Heart left ventricle (tissue), 16 donors: ENCODE measurements at regions not wholly inside any gene's neighbourhood (a gene's known extent, or its start where the extent isn't known, plus 50 kb on each side); places are given as distances from the start of the nearest gene placed in this dataset.
"Not testable (repeated sequence)": the region's sequence is repeated elsewhere in the genome, so short reads cannot be mapped to it uniquely, and the experiment has no call there.

ENCODE experiments used
- ATAC-seq, 4 donors: fragments of 200-7000 bp; cut with Tn5 transposase; one replicate each; pipeline ENCODE4 v1.9.1; 2020 to 2022; ENCODE audit warnings: moderate library complexity in 4 of 4, mild to moderate bottlenecking in 3 of 4, moderate number of reproducible peaks in 1 of 4
- DNase-seq, 5 donors: peaks; one replicate each; pipeline ENCODE4 v3.0.0-alpha.2; 2020
- H3K27ac ChIP-seq, 12 donors: fragments of 200-600 bp; sonication (generic) in 4 of 12; one replicate each; pipeline versions ENCODE4 v1.5.0 to v1.8.0; 2016 to 2022; ENCODE audit warnings: mild to moderate bottlenecking in 2 of 12
- H3K27me3 ChIP-seq, 9 donors: fragments of 200-600 bp; sonication (generic) in 2 of 9; one replicate each; pipeline versions ENCODE4 v1.5.1 to v1.8.0; 2016 to 2022; ENCODE audit warnings: mild to moderate bottlenecking in 3 of 9
- H3K36me3 ChIP-seq, 9 donors: fragments of 200-600 bp; sonication (generic) in 2 of 9; one replicate each; pipeline versions ENCODE4 v1.5.0 to v1.8.0; 2018 to 2022; ENCODE audit warnings: mild to moderate bottlenecking in 2 of 9
- H3K4me1 ChIP-seq, 12 donors: fragments of 200-600 bp; sonication (generic) in 4 of 12; one replicate each; pipeline versions ENCODE4 v1.5.0 to v1.8.0; 2016 to 2022; ENCODE audit warnings: mild to moderate bottlenecking in 3 of 12
- H3K4me3 ChIP-seq, 12 donors: fragments of 200-600 bp; sonication (generic) in 4 of 12; one replicate each; pipeline versions ENCODE4 v1.5.0 to v1.8.0; 2017 to 2022; ENCODE audit warnings: mild to moderate bottlenecking in 9 of 12, moderate library complexity in 4 of 12
- H3K9me3 ChIP-seq, 12 donors: fragments of 200-600 bp; sonication (generic) in 4 of 12; one replicate each; pipeline versions ENCODE4 v1.5.0 to v1.8.0; 2016 to 2022; ENCODE audit warnings: mild to moderate bottlenecking in 1 of 12
- WGBS, 4 donors: extraction: QIAGEN DNeasy Blood & Tissue Kit in 2 of 4; methylation state at CpG; one replicate each; pipeline versions ENCODE4 v1.1.5 to v1.1.7; 2013 to 2018; 5-methylcytosine and 5-hydroxymethylcytosine counted together
- intact Hi-C, 10 donors: fragments of 100-400 bp; cut with DNase I; formaldehyde crosslinking; loops; one replicate each; pipeline versions ENCODE4 v1.11.1 to v1.14.2; 2022
- donor health status: ischemic (EF 13 %, LVEDD 7.1; RV severe dilation, severe dysfunction).
- donor health status: healthy with polysubstance abuse.
- donor health status: DM: no; HTN: yes; CAD: no.
- donor health status: DM: no; HTN: no; CAD: no.
- donor health status: ischemic (EF 25% LVEDD 6.9; RV normal size, moderate dysfunction).
- donor health status: ischemic (EF 25% LVEDD 5.7; RV mildly dilated, moderate dysfunction).
- donor health status: healthy.
- donor health status: DM: yes; HTN: yes; CAD: no.
- donor health status: ischemic (EF 35%, LVEDD 5.7; RV mildly dilated, moderate dysfunction).
- donor health status: nonischemic (EF 11% LVEDD 7.7; RV severe dilation, severe dysfunction).
- donor health status: DM: yes; HTN: yes; CAD: no.
- donor health status: PGD.
- donor health status: ischemic (EF 29% LVEDD 5.4; RV normal size, mild dysfunction).
- donor health status: nonischemic (EF 23%, LVEDD 6.1; RV moderate dilation, normal function).

- H3K4me3 ChIP-seq, H3K4me1 ChIP-seq, intact Hi-C loops, H3K27me3 ChIP-seq, H3K9me3 ChIP-seq, H3K27ac ChIP-seq, DNase-seq, H3K36me3 ChIP-seq: not testable (repeated sequence)
- peak; percentile 6 to 61 (median 40) for ATAC-seq
- 32 to 73% (median 65%) methylated on average over 2 of the region's 3 CpGs for WGBS, 4 donors
Observed at GRCh38 chr2:111313711-111314110, 193.0 kb downstream of the BCL2L11 start.

GRCh38 chr2:111315188-111315917, 194.6 kb downstream of the BCL2L11 start:
- ATAC-seq, intact Hi-C loops, H3K27ac ChIP-seq, H3K4me3 ChIP-seq, H3K27me3 ChIP-seq, DNase-seq, H3K4me1 ChIP-seq, H3K9me3 ChIP-seq, H3K36me3 ChIP-seq: not testable (repeated sequence)
- 80 to 94% (median 93%) methylated on average over 7 to 11 of the region's 13 CpGs for whole genome bisulfite sequencing, 4 donors

GRCh38 chr2:111316221-111316741, 195.6 kb downstream of the BCL2L11 start:
- H3K27me3 ChIP-seq, H3K4me3 ChIP-seq, H3K9me3 ChIP-seq, H3K4me1 ChIP-seq, ATAC-seq, H3K36me3 ChIP-seq, H3K27ac ChIP-seq, intact Hi-C loops, DNase-seq: not testable (repeated sequence)
- WGBS, 4 donors, result 94 to 96% (median 95%) methylated on average over 5 to 8 of the region's 9 CpGs

- H3K9me3 ChIP-seq, H3K4me3 ChIP-seq, DNase-seq, intact Hi-C loops, H3K27ac ChIP-seq, H3K27me3 ChIP-seq, ATAC-seq, H3K36me3 ChIP-seq, H3K4me1 ChIP-seq: not testable (repeated sequence)
- 90 to 98% (median 96%) methylated on average over 2 of the region's 2 CpGs for WGBS, 4 donors
Observed at GRCh38 chr2:111316881-111317549, 196.3 kb downstream of the BCL2L11 start.

- H3K27ac ChIP-seq, ATAC-seq, H3K4me1 ChIP-seq, H3K27me3 ChIP-seq, H3K9me3 ChIP-seq, intact Hi-C loops, H3K4me3 ChIP-seq, H3K36me3 ChIP-seq, DNase-seq: not testable (repeated sequence)
- WGBS, 4 donors, result 80 to 86% (median 85%) methylated on average over 2 to 3 of the region's 6 CpGs; no CpG with 5 or more reads in 1 of the 4 donors
Observed at GRCh38 chr2:111319552-111319951, 198.8 kb downstream of the BCL2L11 start.

GRCh38 chr2:111320264-111320663, 199.6 kb downstream of the BCL2L11 start:
- DNase-seq, H3K4me1 ChIP-seq, H3K36me3 ChIP-seq, H3K27ac ChIP-seq, intact Hi-C loops, H3K9me3 ChIP-seq, ATAC-seq, H3K27me3 ChIP-seq, H3K4me3 ChIP-seq: not testable (repeated sequence)
- 74 to 80% (median 78%) methylated on average over 2 to 3 of the region's 3 CpGs for WGBS, 4 donors

- ATAC-seq, H3K4me1 ChIP-seq, H3K27me3 ChIP-seq, DNase-seq, H3K36me3 ChIP-seq, H3K4me3 ChIP-seq, intact Hi-C loops, H3K27ac ChIP-seq, H3K9me3 ChIP-seq: not testable (repeated sequence)
- WGBS, 4 donors, result no CpG with 5 or more reads among the region's 1 CpG
Observed at GRCh38 chr2:111320965-111321364, 200.3 kb downstream of the BCL2L11 start.

GRCh38 chr2:111323384-111323783, 202.7 kb downstream of the BCL2L11 start:
- WGBS, 4 donors, result 96 to 100% (median 99%) methylated on average over 3 of the region's 5 CpGs
- intact Hi-C loops, H3K36me3 ChIP-seq, ATAC-seq, H3K4me1 ChIP-seq, H3K4me3 ChIP-seq, H3K27me3 ChIP-seq, DNase-seq, H3K27ac ChIP-seq, H3K9me3 ChIP-seq: not testable (repeated sequence)

GRCh38 chr2:111327726-111328125, 207.0 kb downstream of the BCL2L11 start:
- intact Hi-C loops, H3K4me3 ChIP-seq, ATAC-seq, H3K27me3 ChIP-seq, H3K36me3 ChIP-seq, DNase-seq, H3K9me3 ChIP-seq, H3K4me1 ChIP-seq, H3K27ac ChIP-seq: not testable (repeated sequence)
- WGBS, 4 donors, result no CpG with 5 or more reads among the region's 4 CpGs

- WGBS, 4 donors, result no CpG with 5 or more reads among the region's 4 CpGs
- DNase-seq, H3K4me3 ChIP-seq, H3K27ac ChIP-seq, ATAC-seq, intact Hi-C loops, H3K9me3 ChIP-seq, H3K36me3 ChIP-seq, H3K4me1 ChIP-seq, H3K27me3 ChIP-seq: not testable (repeated sequence)
Observed at GRCh38 chr2:111329309-111329708, 208.6 kb downstream of the BCL2L11 start.

- H3K36me3 ChIP-seq, H3K9me3 ChIP-seq, DNase-seq, H3K27ac ChIP-seq, H3K27me3 ChIP-seq, intact Hi-C loops, H3K4me3 ChIP-seq, H3K4me1 ChIP-seq, ATAC-seq: not testable (repeated sequence)
- WGBS, 4 donors, result 93 to 99% (median 96%) methylated on average over 2 of the region's 2 CpGs
Observed at GRCh38 chr2:111331099-111331724, 210.5 kb downstream of the BCL2L11 start.
